WTC11 (cell line): ENCODE measurements at regions not wholly inside any gene's neighbourhood (a gene's known extent, or its start where the extent isn't known, plus 50 kb on each side); places are given as distances from the start of the nearest gene placed in this dataset.

Experiments
- ATAC-seq: fragments of 200-7000 bp; cut with Tn5 transposase; 2 replicates; pipeline ENCODE4 v1.10.0; 2021; ENCODE audit warnings: mild to moderate bottlenecking, moderate library complexity
- CTCF ChIA-PET: fragments of 300-600 bp; sonication (Branson Sonifier 250); formaldehyde crosslinking; loops from one replicate; lab custom pipeline; 2021; ENCODE audit warnings: antibody characterized with exemption; lab: Charles Lee
- POLR2A ChIA-PET: fragments of 350-600 bp; sonication (Branson Sonifier 250); formaldehyde crosslinking; loops from one replicate; lab custom pipeline; 2021; ENCODE audit warnings: antibody characterized with exemption; lab: Charles Lee
- DNase-seq: peaks from one replicate; pipeline ENCODE4 v3.0.0; 2021; ENCODE audit warnings: low spot score
- H3K27ac Mint-ChIP-seq: 2 replicates; pipeline ENCODE4 v1.8.0; 2021; ENCODE audit warnings: mixed read lengths
- H3K27me3 Mint-ChIP-seq: 2 replicates; pipeline ENCODE4 v1.8.0; 2021; ENCODE audit warnings: low read depth, mild to moderate bottlenecking, moderate library complexity, mixed read lengths
- H3K36me3 Mint-ChIP-seq: 2 replicates; pipeline ENCODE4 v1.8.0; 2021; ENCODE audit warnings: mixed read lengths
- H3K4me1 Mint-ChIP-seq: 2 replicates; pipeline ENCODE4 v1.8.0; 2022; ENCODE audit warnings: mixed read lengths
- H3K4me3 Mint-ChIP-seq: 2 replicates; pipeline ENCODE4 v1.8.0; 2021; ENCODE audit warnings: mild to moderate bottlenecking, moderate library complexity, mixed read lengths
- H3K9me3 Mint-ChIP-seq: 2 replicates; pipeline ENCODE4 v1.8.0; 2021; ENCODE audit warnings: mixed read lengths
- ARID4B ChIP-seq: sonication (generic); formaldehyde crosslinking; IDR thresholded peaks from 2 replicates; pipeline ENCODE4 v1.8.0; 2023; ENCODE audit warnings: missing genetic modification reagents, mild to moderate bottlenecking, borderline replicate concordance
- E2F1 ChIP-seq: sonication (generic); formaldehyde crosslinking; IDR thresholded peaks from 2 replicates; pipeline ENCODE4 v1.8.0; 2022; ENCODE audit warnings: mild to moderate bottlenecking, missing genetic modification reagents
- E2F4 ChIP-seq: sonication (generic); formaldehyde crosslinking; IDR thresholded peaks from 2 replicates; pipeline ENCODE4 v1.8.1; 2022; ENCODE audit warnings: low read depth, mild to moderate bottlenecking, moderate library complexity, missing genetic modification reagents, borderline replicate concordance
- ERG ChIP-seq: fragments of 250-450 bp; sonication (Bioruptor Pico); IDR thresholded peaks from 2 replicates; pipeline ENCODE4 v1.8.0; 2021; ENCODE audit warnings: mild to moderate bottlenecking
- ETV6 ChIP-seq: sonication (generic); formaldehyde crosslinking; IDR thresholded peaks from 2 replicates; pipeline ENCODE4 v1.8.1; 2022; ENCODE audit warnings: mild to moderate bottlenecking, missing genetic modification reagents
- FOXP4 ChIP-seq: sonication (generic); formaldehyde crosslinking; IDR thresholded peaks from 2 replicates; pipeline ENCODE4 v1.8.0; 2022; ENCODE audit warnings: mild to moderate bottlenecking, missing genetic modification reagents
- GRHL2 ChIP-seq: fragments of 250-450 bp; sonication (Bioruptor Pico); IDR thresholded peaks from 2 replicates; pipeline ENCODE4 v1.8.0; 2022; ENCODE audit warnings: mild to moderate bottlenecking, moderate library complexity; ENCODE audit not compliant: insufficient replicate concordance, severe bottlenecking
- GTF2I ChIP-seq: fragments of 250-450 bp; sonication (Bioruptor Pico); conservative IDR thresholded peaks from 2 replicates; pipeline ENCODE4 v1.4.0; 2021; ENCODE audit warnings: mild to moderate bottlenecking
- IRF2 ChIP-seq: sonication (generic); formaldehyde crosslinking; IDR thresholded peaks from 2 replicates; pipeline ENCODE4 v1.8.0; 2022; ENCODE audit warnings: low read depth, missing genetic modification reagents, borderline replicate concordance
- MYBL2 ChIP-seq: sonication (generic); formaldehyde crosslinking; IDR thresholded peaks from 2 replicates; pipeline ENCODE4 v1.8.1; 2023; ENCODE audit warnings: mild to moderate bottlenecking, moderate library complexity, missing genetic modification reagents
- NFATC4 ChIP-seq: fragments of 250-450 bp; sonication (Bioruptor Pico); IDR thresholded peaks from 2 replicates; pipeline ENCODE4 v1.9.0; 2021; ENCODE audit warnings: mild to moderate bottlenecking
- NFYB ChIP-seq: sonication (generic); formaldehyde crosslinking; conservative IDR thresholded peaks from 2 replicates; pipeline ENCODE4 v1.8.0; 2022; ENCODE audit warnings: low read depth, missing genetic modification reagents
- ZBTB21 ChIP-seq: sonication (generic); formaldehyde crosslinking; IDR thresholded peaks from 2 replicates; pipeline ENCODE4 v1.8.1; 2023; ENCODE audit warnings: mild to moderate bottlenecking, missing genetic modification reagents, borderline replicate concordance
- ZNF138 ChIP-seq: sonication (generic); formaldehyde crosslinking; conservative IDR thresholded peaks from 2 replicates; pipeline ENCODE4 v1.8.1; 2022; ENCODE audit warnings: mild to moderate bottlenecking, moderate library complexity, missing genetic modification reagents
- ZNF263 ChIP-seq: sonication (generic); formaldehyde crosslinking; IDR thresholded peaks from 2 replicates; pipeline ENCODE4 v1.8.1; 2022; ENCODE audit warnings: low read depth, mild to moderate bottlenecking, moderate library complexity, missing genetic modification reagents
- ZNF423 ChIP-seq: fragments of 250-450 bp; sonication (Bioruptor Pico); IDR thresholded peaks from 2 replicates; pipeline ENCODE4 v2.1.2; 2022; ENCODE audit warnings: mild to moderate bottlenecking, moderate library complexity
- ZSCAN18 ChIP-seq: fragments of 250-450 bp; sonication (Bioruptor Pico); IDR thresholded peaks from 2 replicates; pipeline ENCODE4 v2.1.2; 2022; ENCODE audit warnings: mild to moderate bottlenecking, moderate library complexity

GRCh38 chr4:136743238-136743637 is 789.1 kb downstream of the PCDH18 start:
- no peak overlapping the region for H3K4me3 Mint-ChIP-seq
- H3K27ac Mint-ChIP-seq: no peak overlapping the region
- 0 out of 2 replicates have a peak, but pooled peaks cover under 1% of the 10 kb centered on the region for H3K4me1 Mint-ChIP-seq
- ATAC-seq (no peak), DNase-seq (no peak)
- TF ChIP-seq ZNF138 (CRISPR knock-in tag): no peak
- no peak for TF ChIP-seq ERG (CRISPR knock-in tag)
- no peak for TF ChIP-seq ZBTB21 (CRISPR knock-in tag)
- no peak for TF ChIP-seq ZSCAN18 (CRISPR knock-in tag)
- no peak for TF ChIP-seq E2F4 (CRISPR knock-in tag)
- no peak for TF ChIP-seq ETV6 (CRISPR knock-in tag)
- TF ChIP-seq ARID4B (CRISPR knock-in tag): no peak
- TF ChIP-seq FOXP4 (CRISPR knock-in tag): no peak
- TF ChIP-seq GTF2I (CRISPR knock-in tag): no peak
- no peak for TF ChIP-seq MYBL2 (CRISPR knock-in tag)
- TF ChIP-seq IRF2: no peak
- no peak for TF ChIP-seq NFATC4 (CRISPR knock-in tag)
- no peak for TF ChIP-seq E2F1 (CRISPR knock-in tag)
- no peak for TF ChIP-seq GRHL2 (CRISPR knock-in tag)
- no peak for TF ChIP-seq ZNF263
- TF ChIP-seq NFYB: no peak
- TF ChIP-seq ZNF423 (CRISPR knock-in tag): no peak
- peaks cover 44% of the 10 kb centered on the region for H3K36me3 Mint-ChIP-seq
- H3K27me3 Mint-ChIP-seq: no peaks in the 10 kb centered on the region
- CTCF ChIA-PET: no interaction called here
- H3K9me3 Mint-ChIP-seq: peaks cover 54% of the 10 kb centered on the region
- POLR2A ChIA-PET: no interaction called here
